CD1c-positive myeloid dendritic cell (primary cell): ENCODE measurements at regions not wholly inside any gene's neighbourhood (a gene's known extent, or its start where the extent isn't known, plus 50 kb on each side); places are given as distances from the start of the nearest gene placed in this dataset.
A peak's percentile ranks its signal among the peaks of the same experiment; 100 is the strongest.

Source experiments
- DNase-seq: peaks from one replicate; pipeline ENCODE4 v3.0.0-alpha.2; 2016; ENCODE audit errors: extremely low spot score

GRCh38 chr2:215503381-215503780 lies 67.5 kb upstream of the FN1 start:
- DNase-seq: no peak

DNA sequence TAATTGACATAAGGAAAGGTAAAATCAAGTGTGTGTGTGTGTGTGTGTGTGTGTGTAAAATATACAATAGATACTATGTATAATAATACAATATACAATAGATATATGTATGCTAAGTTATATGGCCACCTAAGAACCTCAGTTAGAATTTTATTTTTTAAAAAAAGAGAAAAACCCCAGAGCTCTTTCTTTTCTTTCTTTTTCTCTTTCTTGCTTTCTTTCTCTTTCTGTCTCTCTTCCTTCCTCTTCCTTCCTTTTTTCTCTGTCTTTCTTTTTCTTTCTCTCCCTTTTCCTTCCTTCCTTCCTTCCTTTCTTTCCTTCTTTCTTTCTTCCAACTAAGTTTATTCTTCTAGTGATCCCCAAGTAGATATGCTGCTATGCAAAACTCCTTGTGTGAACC lies 64.6 kb upstream of the FN1 start:
- DNase-seq: no peak

DNA sequence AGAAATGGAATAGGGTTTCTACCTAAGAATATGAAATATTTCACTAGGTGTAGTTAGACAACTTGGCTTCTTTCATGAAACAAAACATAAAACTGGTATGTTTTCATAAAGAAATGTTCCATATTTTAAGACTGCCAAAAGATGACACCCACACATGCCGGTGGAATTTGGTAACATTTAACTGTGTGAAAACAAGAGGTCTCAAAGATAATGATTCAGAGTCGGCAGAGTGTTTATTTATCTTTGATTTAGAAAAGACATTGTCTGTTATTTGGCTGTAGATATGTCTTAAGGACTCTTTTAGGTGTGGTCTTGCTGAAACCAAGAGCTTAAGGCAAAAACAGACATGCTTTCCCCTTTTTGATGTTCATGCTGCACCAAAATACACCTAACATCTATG lies 63.5 kb upstream of the FN1 start:
- no peak for DNase-seq

- DNase-seq: no peak
These were observed 62.6 kb upstream of the FN1 start for GRCh38 chr2:215498431-215498830.

DNA sequence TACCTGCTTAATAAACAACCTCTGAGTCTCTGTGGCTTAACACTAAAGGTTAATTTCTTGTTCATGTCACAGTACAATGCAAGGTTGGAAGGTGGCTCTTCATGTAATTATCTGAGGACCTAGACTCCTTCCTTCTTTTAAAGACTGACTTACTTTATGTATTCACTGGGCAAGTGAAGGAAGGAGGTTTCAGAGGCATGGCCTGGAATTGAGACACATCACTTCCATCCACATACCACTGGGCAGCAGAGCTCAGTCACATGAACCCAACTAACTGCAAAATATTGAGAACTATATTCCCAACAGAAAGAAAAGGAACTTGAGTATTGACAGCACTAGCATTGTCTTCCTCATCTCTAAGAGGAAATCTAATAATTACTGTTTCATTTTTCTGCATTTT lies 57.5 kb upstream of the FN1 start:
- peak; percentile 42 for DNase-seq

- no peak for DNase-seq
These were observed 53.5 kb upstream of the FN1 start for GRCh38 chr2:215489288-215489848.

GRCh38 chr2:215487002-215487372 lies 51.1 kb upstream of the FN1 start:
- peak; percentile 83 for DNase-seq

- DNase-seq: peak; percentile 65
These were observed 50.6 kb upstream of the FN1 start for GRCh38 chr2:215486291-215487001.
